ENCODE measurements at regions not wholly inside any gene's neighbourhood (a gene's known extent, or its start where the extent isn't known, plus 50 kb on each side); places are given as distances from the start of the nearest gene placed in this dataset.
A peak's percentile ranks its signal among the peaks of the same experiment; 100 is the strongest.

DNA sequence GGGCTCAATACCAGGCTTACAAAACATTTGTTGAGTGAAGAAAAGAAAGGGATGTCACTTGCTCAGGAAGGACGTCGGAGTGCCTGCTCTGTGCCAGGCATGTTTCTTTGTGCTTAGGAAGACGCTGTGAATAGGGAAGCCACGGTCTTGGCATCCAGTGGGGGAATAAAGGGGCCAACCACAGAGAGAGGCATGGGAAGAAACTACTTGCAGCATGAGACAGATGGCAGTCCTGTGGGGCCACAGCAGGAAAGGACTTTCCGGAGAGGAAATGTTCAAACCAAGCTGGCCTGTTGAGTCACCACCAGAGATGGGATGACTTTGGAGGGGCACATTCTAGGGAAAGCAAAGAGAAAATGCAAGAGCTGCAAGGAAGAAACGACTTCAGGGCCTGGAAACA, 173.2 kb downstream of the CDH26 start:
- DNase-seq, result peak; percentile 81 to 89 (median 85)

GRCh38 chr20:60132162-60132826, 174.1 kb downstream of the CDH26 start:
- no peak for DNase-seq

- peak; percentile 19 to 39 (median 28) for DNase-seq
Observed at GRCh38 chr20:60132827-60133670, 174.8 kb downstream of the CDH26 start.

DNA sequence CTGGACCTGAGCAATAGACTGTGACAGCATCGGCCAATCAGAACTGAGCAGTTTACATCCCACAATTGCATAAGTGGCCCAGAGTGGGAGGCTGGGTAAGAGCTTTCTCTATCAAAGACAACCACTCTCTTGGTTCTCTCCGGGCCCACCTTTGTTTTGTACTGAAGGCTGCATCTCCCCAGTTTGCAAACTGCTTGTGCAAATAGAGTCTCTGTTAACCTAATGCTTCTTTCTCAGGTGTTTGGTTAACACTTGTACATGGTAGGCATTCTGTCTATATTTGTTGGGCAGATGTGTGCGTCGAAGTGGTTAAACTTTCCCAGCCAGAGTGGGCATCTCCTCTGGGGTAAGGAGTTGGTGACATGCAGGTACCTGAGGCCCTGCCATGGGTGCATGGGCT, 177.1 kb downstream of the CDH26 start:
- DNase-seq, result no peak

DNA sequence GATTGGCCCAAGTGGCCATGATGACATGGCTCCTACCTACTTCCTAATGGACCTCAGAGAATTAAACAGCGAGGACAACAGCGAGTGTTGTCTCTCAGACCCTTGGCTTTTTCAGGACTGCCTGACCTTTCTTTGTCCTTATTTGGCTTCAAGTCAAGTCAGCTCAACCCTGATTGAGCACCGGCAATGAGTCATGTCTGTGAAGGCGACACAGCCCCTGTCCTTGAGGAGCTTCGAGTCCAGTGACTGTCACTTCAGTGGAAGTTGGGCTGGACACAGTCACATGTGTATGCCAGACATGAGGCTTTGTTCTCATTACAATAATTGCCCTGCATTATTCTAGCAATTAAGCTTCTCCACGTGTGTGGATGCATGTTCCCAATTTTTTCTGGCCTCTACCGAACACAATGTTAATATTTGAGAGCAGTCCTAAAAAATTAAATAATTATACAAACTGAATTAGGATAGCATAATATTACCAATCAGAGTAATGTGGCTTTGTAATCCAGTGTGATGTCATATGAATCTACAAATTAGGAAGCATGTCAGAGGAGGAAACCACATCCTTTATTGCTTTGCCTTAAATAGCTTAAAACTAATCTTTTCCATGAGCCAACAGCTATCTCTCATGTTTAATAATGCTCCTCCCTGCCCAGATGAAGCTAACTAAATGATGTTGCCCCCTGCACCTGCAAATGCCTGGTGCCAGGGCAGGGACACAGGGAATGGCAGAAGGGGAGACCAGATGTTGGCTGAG, 178.6 kb downstream of the CDH26 start:
- DNase-seq, result peak; percentile 27 to 68 (median 55)

- DNase-seq, result peak; percentile 60 to 73 (median 60)
Observed at GRCh38 chr20:60137657-60138245, 179.5 kb downstream of the CDH26 start.

DNA sequence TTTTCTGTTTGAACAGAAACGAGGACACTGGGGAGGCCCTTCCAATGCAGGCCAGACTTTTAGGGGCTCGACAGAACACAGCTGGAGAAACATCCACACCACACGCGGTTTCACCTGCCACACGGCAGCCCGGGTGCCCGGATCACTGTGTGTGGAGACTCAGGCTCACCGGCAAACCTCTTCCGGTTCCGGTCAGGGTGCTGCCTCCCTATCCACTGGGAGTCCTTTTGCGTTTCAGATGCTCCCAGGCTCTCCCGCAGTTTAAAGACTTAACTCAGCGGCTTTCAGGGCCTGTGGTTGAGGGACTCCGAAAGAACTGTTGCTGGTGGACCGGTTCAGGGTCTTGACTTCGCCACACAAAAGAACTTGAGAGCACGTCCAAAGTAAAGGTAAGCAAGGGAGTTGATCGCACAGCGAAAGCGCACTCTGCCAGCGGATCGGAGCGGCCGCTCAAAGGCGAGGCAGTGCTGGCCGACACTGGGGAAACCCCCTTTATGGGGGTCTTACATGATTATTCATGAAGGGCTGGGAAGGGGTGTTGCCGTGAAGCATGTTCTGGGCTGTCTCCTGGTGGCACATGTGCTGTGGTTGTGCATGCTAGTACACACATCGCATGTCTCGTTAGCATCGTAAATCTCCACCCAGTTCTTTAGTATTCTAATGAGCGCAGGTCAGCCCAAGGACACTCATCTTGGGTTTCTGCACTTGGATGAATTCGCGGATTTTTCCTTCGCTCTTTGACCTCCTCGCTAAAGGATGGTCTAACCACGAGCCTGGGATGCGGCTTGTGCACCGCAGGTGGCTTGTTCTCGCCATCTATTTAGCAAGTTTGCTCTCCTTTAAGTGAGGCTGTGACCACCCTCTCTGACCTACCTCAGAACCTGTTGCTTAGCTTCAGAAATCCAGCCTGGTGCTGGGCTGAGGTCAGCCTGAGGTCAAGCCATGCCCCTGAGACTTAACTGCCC, 180.3 kb downstream of the CDH26 start:
- DNase-seq, result peak; percentile 27 to 47 (median 41)

DNA sequence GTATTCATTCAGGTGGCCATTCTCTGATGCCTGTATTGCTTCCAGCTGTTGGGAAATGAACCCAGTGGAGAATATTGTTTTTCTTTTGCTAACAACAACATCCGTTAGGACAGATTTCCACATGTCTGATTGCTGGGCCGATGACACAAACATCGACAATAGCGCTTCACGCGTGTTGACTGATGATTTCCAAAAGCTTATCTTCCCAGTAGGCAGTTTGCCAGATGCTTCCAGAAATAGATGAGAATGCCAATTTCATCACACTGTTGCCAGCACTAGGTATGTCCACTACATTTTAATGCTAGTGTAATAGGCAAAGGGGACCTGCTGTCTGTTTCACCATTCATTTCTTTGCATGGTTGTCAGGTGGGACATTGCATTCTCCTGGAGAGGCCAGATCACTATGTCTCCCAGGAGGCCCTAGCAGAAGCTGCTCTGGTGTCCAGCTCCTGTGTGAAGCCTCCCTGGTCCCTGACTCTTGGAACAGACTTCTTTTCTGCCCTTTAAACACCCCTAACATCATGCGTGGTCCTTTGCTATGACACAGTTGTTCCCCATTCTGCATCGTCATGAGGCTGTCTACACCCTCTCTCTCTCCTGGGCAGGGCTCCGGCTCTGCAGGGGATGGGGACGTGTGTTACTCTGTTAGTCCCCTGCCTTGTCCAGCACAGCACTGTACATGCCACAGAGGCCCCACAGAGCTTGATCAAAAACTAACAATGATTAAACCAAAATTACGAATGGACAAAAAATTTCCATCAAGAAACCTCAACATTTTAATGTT, 181.6 kb downstream of the CDH26 start:
- DNase-seq, result no peak

- no peak for DNase-seq
Observed at GRCh38 chr20:60142587-60142986, 184.4 kb downstream of the CDH26 start.

- DNase-seq, result no peak
Observed at GRCh38 chr20:60143261-60143842, 185.1 kb downstream of the CDH26 start.

- no peak for DNase-seq
Observed at GRCh38 chr20:60144404-60144803, 186.2 kb downstream of the CDH26 start.

DNA sequence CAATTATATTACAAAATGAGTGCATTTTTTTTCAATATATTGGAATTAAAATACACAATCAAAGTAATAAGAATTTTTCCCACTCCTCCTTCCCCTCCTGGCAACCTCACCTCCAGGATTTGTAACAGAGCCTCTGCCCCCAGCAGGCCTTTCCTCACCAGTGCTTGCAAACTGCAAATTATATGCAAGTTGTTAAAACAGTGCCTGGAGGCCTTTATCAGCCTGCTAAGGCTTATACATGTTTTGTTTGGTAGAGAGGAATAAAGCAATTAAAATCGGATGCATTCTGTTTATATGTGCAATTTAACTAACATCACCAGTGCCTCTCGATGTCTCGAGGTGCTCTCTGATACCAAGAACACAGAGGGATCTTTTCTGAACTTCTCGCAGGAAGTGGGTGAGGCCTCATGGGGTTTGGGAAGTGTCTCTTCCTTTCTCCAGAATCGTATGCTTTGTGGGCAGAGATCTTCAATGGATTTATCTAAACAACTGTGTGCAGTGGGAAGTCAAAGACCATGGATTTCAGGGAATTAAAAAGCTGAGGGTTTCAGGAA, 186.8 kb downstream of the CDH26 start:
- DNase-seq, result no peak

DNA sequence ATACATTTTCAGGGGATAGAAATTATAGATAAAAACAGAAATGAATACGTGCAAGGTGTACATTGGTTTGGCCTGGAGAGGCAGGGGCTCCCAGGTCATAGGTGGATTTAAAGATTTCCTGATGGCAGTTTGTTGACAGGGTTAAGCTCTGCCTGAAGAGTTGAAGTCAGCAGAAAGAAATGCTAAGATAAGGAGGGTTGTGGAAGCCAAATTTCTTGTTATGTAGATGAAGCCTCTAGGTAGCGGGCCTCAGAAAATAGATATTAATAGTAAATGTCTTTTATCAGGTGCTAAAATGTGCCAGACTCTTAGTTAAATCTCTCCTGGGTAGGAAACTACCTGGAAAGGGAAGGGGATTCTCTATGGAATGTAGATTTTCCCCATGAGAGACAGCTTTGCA, 188.8 kb downstream of the CDH26 start:
- DNase-seq, result no peak

DNA sequence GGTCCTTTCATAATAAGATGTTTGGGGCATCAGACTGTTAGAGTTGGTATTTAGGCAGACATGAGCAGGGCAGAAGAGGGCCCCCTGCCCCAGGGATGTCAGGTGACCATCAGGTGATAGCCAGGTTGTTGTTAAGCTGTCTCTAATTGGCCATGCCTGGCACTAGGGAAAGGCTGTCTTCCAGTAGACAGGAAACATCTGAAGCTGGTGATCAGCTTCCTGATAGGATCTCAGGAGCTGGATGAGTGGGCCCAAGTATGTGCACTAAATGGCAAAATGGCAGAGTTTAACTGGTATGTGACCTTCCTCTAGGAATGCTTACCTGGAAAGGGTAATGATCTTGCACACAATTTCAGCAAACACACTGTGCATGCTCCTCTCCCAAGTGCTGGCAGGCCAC, 190.7 kb downstream of the CDH26 start:
- peak in 1 of 3 donors; percentile 9 for DNase-seq

DNA sequence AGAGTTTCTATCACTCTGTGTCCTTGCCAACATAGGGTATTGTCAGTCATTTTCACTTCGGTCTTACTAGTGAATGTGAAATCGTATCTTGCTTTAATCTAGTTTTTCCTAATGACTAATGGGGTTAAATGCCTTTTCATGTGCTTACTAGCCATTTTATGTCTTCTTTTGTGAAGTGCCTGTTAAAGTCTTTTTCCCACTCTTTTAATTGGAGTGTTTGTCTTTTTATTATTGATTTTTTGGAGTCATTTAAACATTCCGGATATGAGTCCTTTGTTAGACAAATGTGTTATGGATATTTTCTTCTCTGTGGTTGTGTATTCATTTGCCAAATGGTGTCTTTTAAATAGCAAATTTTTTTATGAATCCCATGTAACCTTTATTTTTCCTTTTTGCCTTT, 194.6 kb downstream of the CDH26 start:
- no peak for DNase-seq

DNA sequence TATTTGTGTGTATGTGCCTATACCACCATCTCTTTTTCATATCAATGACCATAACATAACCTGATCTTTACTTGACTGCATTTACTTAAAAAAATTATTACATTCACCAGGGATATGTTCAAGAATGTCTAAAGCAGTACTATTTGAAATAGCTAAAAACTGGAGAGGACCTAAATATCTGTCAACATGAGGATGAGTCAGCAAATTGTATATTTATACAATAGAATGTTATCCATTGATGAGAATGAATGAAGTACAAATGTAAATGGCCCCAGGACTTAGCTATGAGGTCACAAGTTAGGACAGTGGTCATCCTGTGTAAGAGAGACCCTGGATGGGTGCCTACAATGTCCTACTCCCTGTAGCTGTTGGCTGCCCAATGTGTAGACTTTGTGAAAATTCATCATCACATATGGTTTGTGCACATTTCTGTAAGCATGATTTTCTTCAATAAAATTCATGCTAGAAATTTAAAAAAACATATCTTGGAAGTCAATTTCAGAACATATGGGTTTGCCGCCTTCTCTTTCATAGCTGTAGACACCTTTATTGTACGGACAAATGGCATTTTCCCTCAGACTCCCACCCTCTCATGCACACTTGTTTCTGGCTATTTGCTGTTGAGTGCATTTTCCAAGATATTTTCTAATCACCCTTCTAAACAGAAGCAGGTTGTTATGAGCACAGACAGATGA, 202.4 kb downstream of the CDH26 start:
- DNase-seq, result no peak

DNA sequence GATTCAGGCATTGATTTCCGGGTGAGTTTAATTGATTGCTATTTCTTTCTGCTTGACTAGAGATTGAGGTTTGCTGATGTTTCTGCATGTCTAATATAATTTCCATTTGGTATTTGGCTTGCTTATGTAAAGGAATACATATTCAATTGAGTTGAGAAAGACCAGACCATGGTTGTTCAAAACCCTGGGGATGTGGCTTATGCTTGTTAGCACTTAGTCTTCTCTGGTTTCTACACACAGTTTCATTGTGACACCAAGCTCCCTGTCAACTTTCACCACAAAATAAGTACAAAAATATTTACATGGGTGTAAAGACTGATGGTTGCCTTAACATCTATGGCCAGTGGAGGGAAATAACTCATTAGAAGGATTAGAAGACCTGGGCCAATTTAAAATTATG, 209.6 kb downstream of the CDH26 start:
- no peak for DNase-seq

- DNase-seq, result peak in 1 of 3 donors; percentile 1
Observed at GRCh38 chr20:60168963-60169362, 210.7 kb downstream of the CDH26 start.

GRCh38 chr20:60170116-60170515, 211.9 kb downstream of the CDH26 start:
- DNase-seq, result peak in 1 of 3 donors; percentile 19

DNA sequence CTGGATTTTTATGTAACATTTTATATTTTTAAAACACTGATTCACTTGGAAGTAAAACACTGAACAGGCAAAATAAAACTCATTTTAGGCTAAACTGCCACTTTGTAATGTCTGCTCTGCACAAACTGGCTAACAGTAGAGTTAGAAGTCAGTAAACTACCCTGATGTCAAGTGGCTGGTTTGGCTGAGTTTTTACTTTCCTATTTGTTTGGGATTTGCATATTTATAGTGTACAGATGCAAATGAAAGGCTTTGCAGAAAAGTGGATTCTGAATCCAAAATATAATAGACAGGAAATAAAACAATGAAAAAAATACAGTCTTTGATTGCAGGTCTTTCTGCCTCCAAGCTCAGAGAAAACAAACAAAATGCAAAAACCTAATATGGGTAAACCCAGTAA, 213.1 kb downstream of the CDH26 start:
- no peak for DNase-seq

Measured in suppressor macrophage treated with lipopolysaccharide for 1 hour (primary cell).